ENCODE measurements at regions not wholly inside any gene's neighbourhood (a gene's known extent, or its start where the extent isn't known, plus 50 kb on each side); places are given as distances from the start of the nearest gene placed in this dataset.

DNA sequence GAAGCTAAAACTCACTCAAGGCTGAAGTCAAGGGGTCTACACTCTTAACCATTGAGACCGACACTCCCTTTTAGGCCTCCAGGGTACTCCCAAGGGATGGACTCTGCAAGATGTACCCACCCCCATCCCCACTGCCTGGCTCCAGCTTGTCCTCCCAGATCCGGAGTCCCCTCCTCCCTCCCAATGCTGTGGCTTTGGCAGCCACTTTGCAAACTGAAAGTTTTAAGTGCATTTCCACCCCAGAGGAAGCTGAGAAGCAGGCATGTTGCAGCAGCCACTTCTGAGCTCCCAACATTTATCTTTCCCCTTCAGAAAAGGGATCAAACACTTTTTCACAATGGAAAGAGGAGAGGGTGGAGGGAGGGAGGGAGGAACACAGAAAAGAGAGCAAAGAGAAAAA lies 115.2 kb downstream of the COPRS start:
- Histone ChIP-seq H3K79me2 (ENCODE audit: control insufficient read depth, insufficient read depth, low read length) (no peaks in the 10 kb centered on the region), H3K27ac (ENCODE audit: insufficient read depth, low read depth, low read length) (no peak overlapping the region), H3K4me2 (ENCODE audit: insufficient read depth, low read length) (no peak overlapping the region), H3K36me3 (ENCODE audit: control insufficient read depth in 2 of 2, extremely low read depth in 1 of 2, insufficient read depth in 2 of 2, low read length in 2 of 2) (no peaks in the 10 kb centered on the region), H3K4me3 (replicated peaks in 1 of 3; ENCODE audit: insufficient read depth in 1 of 3, low read depth in 1 of 3, low read length in 3 of 3) (no peak overlapping the region), H2AFZ (ENCODE audit: low read depth, low read length) (no peak overlapping the region), H4K20me1 (replicated peaks; ENCODE audit: control insufficient read depth, extremely low read depth, insufficient read depth, low read length) (no peaks in the 10 kb centered on the region), H3K9me3 (replicated peaks; ENCODE audit: control insufficient read depth, insufficient read depth, low read length) (no peaks in the 10 kb centered on the region), H3K4me1 (ENCODE audit: control insufficient read depth, extremely low read depth, insufficient read depth, low read length) (no peaks in the 10 kb centered on the region), H3K9me1 (replicated peaks; ENCODE audit: control insufficient read depth, extremely low read depth, insufficient read depth, low read length) (no peaks in the 10 kb centered on the region), H3K9ac (replicated peaks; ENCODE audit: extremely low read depth, insufficient read depth, low read length) (no peak overlapping the region), H3K27me3 (ENCODE audit: control insufficient read depth in 2 of 2, insufficient read depth in 2 of 2, low read length in 2 of 2) (peaks cover 2 to 4% of the 10 kb centered on the region in 2 experiments)
- no TSS peak for BruUV-seq (replicated peaks)
- FAIRE-seq (no peak), DNase-seq (ENCODE audit: low read depth, low spot score) (no peak)
- ChIA-PET CTCF (interaction anchor here (0.9 kb wide), 1 partner anchor 21 kb away, joined by 3 read pairs; no protein-coding TSS in a partner anchor), POLR2A (no interaction called here)
- dilution Hi-C loops (cut with MboI; ENCODE audit: extremely low pct_ligation_motif_present, low sequenced_read_pairs): no loop called here
- intact Hi-C loops (cut with micrococcal nuclease): no loop called here
- TF ChIP-seq POLR2AphosphoS5 (IDR thresholded peaks at IDR 0.05; ENCODE audit: insufficient read depth, low read depth, low read length): no peak
- TF ChIP-seq MYC (IDR thresholded peaks at IDR 0.05; ENCODE audit: low read depth, low read length): no peak
- no peak for TF ChIP-seq JUN (IDR thresholded peaks at IDR 0.05; ENCODE audit: borderline replicate concordance, insufficient read depth, insufficient read length, low read depth)
- no peak for TF ChIP-seq GATA2 (IDR thresholded peaks at IDR 0.05; ENCODE audit: insufficient read depth, insufficient read length, low read depth, low read length)
- TF ChIP-seq MAX (IDR thresholded peaks at IDR 0.05; ENCODE audit: insufficient read depth, insufficient read length): no peak
- no peak for TF ChIP-seq POLR2A (IDR thresholded peaks at IDR 0.05; ENCODE audit: low read depth, low read length)
- no peak for TF ChIP-seq CTCF (IDR thresholded peaks at IDR 0.05; ENCODE audit: extremely low read depth in 1 of 2, insufficient read depth in 1 of 2, low read depth in 1 of 2, low read length in 2 of 2)
